Mesenchymal stem cell (in vitro differentiated cells and primary cell): ENCODE measurements at regions not wholly inside any gene's neighbourhood (a gene's known extent, or its start where the extent isn't known, plus 50 kb on each side); places are given as distances from the start of the nearest gene placed in this dataset.

Experiments used
- DNase-seq: peaks from one replicate; pipeline ENCODE4 v3.0.0-alpha.2; 2013
- H2AFZ ChIP-seq: one replicate; pipeline ENCODE4 v1.6.1; 2013; ENCODE audit warnings: low read depth, mild to moderate bottlenecking, control low read depth, inconsistent platforms, low read length, moderate library complexity
- H2AK5ac ChIP-seq: 2 replicates; pipeline ENCODE4 v1.6.1; 2013; ENCODE audit warnings: low read length, moderate library complexity, mild to moderate bottlenecking, inconsistent platforms; ENCODE audit not compliant: severe bottlenecking
- H2BK120ac ChIP-seq: one replicate; pipeline ENCODE4 v1.6.1; 2013; ENCODE audit warnings: low read depth, mild to moderate bottlenecking, inconsistent platforms, low read length, moderate library complexity
- H2BK12ac ChIP-seq, 2 experiments: one replicate each; pipeline ENCODE4 v1.6.1; 2013; ENCODE audit warnings: inconsistent platforms in 2 of 2, low read length in 2 of 2, mild to moderate bottlenecking in 2 of 2, moderate library complexity in 2 of 2, control low read depth in 1 of 2
- H2BK15ac ChIP-seq: one replicate; pipeline ENCODE4 v1.6.1; 2013; ENCODE audit warnings: mild to moderate bottlenecking, low read depth, inconsistent platforms; ENCODE audit not compliant: poor library complexity, severe bottlenecking
- H2BK5ac ChIP-seq: 2 replicates; pipeline ENCODE4 v1.6.1; 2013; ENCODE audit warnings: low read depth, mild to moderate bottlenecking, low read length, control low read depth, inconsistent platforms; ENCODE audit not compliant: poor library complexity, severe bottlenecking
- H3K14ac ChIP-seq, 2 experiments: one replicate each; pipeline ENCODE4 v1.6.1; 2013; ENCODE audit warnings: inconsistent platforms in 2 of 2, low read length in 2 of 2, control low read depth in 1 of 2, mild to moderate bottlenecking in 1 of 2, moderate library complexity in 1 of 2
- H3K18ac ChIP-seq, 2 experiments: one replicate each; pipeline ENCODE4 v1.6.1; 2013; ENCODE audit warnings: inconsistent platforms in 2 of 2, low read length in 2 of 2, control low read depth in 1 of 2, low read depth in 1 of 2, mild to moderate bottlenecking in 1 of 2
- H3K23ac ChIP-seq, 2 experiments: one replicate each; pipeline ENCODE4 v1.6.1; 2013; ENCODE audit warnings: inconsistent platforms in 2 of 2, low read length in 2 of 2, mild to moderate bottlenecking in 2 of 2, moderate library complexity in 2 of 2, control low read depth in 1 of 2
- H3K27ac ChIP-seq: 2 replicates; pipeline ENCODE4 v1.5.1; 2013; ENCODE audit warnings: mild to moderate bottlenecking, moderate library complexity, low read length, control low read depth, inconsistent platforms; ENCODE audit not compliant: poor library complexity, severe bottlenecking
- H3K27me3 ChIP-seq, 2 experiments: 2 replicates each; pipeline versions ENCODE4 v1.6.1 to v1.7.0; 2013; ENCODE audit warnings: low read length in 2 of 2, mild to moderate bottlenecking in 2 of 2, moderate library complexity in 2 of 2, control low read depth in 1 of 2, inconsistent platforms in 1 of 2; ENCODE audit not compliant: control insufficient read depth in 1 of 2, insufficient read depth in 1 of 2
- H3K36me3 ChIP-seq, 2 experiments: 2 replicates each; pipeline versions ENCODE4 v1.6.1 to v1.7.0; 2013; ENCODE audit warnings: low read length in 2 of 2, control low read depth in 1 of 2, inconsistent platforms in 1 of 2, low read depth in 1 of 2, mild to moderate bottlenecking in 1 of 2; ENCODE audit not compliant: insufficient read depth in 2 of 2, control insufficient read depth in 1 of 2
- H3K4ac ChIP-seq, 2 experiments: one replicate each; pipeline ENCODE4 v1.6.1; 2013; ENCODE audit warnings: inconsistent platforms in 2 of 2, low read length in 2 of 2, mild to moderate bottlenecking in 2 of 2, moderate library complexity in 2 of 2, control low read depth in 1 of 2, low read depth in 1 of 2
- H3K4me1 ChIP-seq: 2 replicates; pipeline ENCODE4 v1.6.1; 2013; ENCODE audit warnings: low read depth, low read length, control low read depth; ENCODE audit not compliant: control insufficient read depth, insufficient read depth
- H3K4me2 ChIP-seq: 2 replicates; pipeline ENCODE4 v1.6.1; 2013; ENCODE audit warnings: low read length, mild to moderate bottlenecking, inconsistent platforms; ENCODE audit not compliant: poor library complexity, severe bottlenecking
- H3K4me3 ChIP-seq, 2 experiments: 2 replicates each; pipeline versions ENCODE4 v1.5.1 to v1.7.0; 2013; ENCODE audit warnings: low read length in 2 of 2, mild to moderate bottlenecking in 2 of 2, control low read depth in 1 of 2, low read depth in 1 of 2; ENCODE audit not compliant: insufficient read depth in 1 of 2
- H3K79me1 ChIP-seq: replicated peaks from 2 replicates; pipeline ENCODE4 v1.6.1; 2013; ENCODE audit warnings: mild to moderate bottlenecking, control low read depth, low read length, inconsistent platforms; ENCODE audit not compliant: poor library complexity, severe bottlenecking
- H3K9ac ChIP-seq: 2 replicates; pipeline ENCODE4 v1.7.0; 2013; ENCODE audit warnings: mild to moderate bottlenecking, low read length, moderate library complexity
- H3K9me3 ChIP-seq: 2 replicates; pipeline ENCODE4 v1.7.0; 2013; ENCODE audit warnings: mild to moderate bottlenecking, low read length; ENCODE audit not compliant: control insufficient read depth
- H4K8ac ChIP-seq: one replicate; pipeline ENCODE4 v1.6.1; 2013; ENCODE audit warnings: inconsistent platforms, mild to moderate bottlenecking, low read length, moderate library complexity
- H4K91ac ChIP-seq: one replicate; pipeline ENCODE4 v1.6.1; 2013; ENCODE audit warnings: mild to moderate bottlenecking, low read length, inconsistent platforms
- WGBS: methylation state at CpG from one replicate; pipeline ENCODE4 v1.1.7; 2013; ENCODE audit warnings: mixed read lengths; 5-methylcytosine and 5-hydroxymethylcytosine counted together

- H3K27me3 ChIP-seq = peaks cover 14 to 27% of the 10 kb centered on the region in 2 experiments
- 67% methylated on average over 3 of the region's 3 CpGs for WGBS
- no peak overlapping the region for H3K4ac ChIP-seq
- no peaks in the 10 kb centered on the region for H3K36me3 ChIP-seq
- H3K79me1 ChIP-seq = no peaks in the 10 kb centered on the region
- H2BK15ac ChIP-seq = no peak overlapping the region
- H3K4me1 ChIP-seq = no peaks in the 10 kb centered on the region
- no peak overlapping the region for H3K4me3 ChIP-seq
- no peak overlapping the region for H3K4me2 ChIP-seq
- no peak overlapping the region for H2AFZ ChIP-seq
- H2BK5ac ChIP-seq = no peak overlapping the region
- H2BK12ac ChIP-seq = no peak overlapping the region
- no peak for DNase-seq
- peaks cover 7% of the 10 kb centered on the region for H3K9me3 ChIP-seq
- no peak overlapping the region for H2AK5ac ChIP-seq
- no peak overlapping the region for H4K91ac ChIP-seq
- H3K14ac ChIP-seq = no peak overlapping the region
- H4K8ac ChIP-seq = no peak overlapping the region
- H3K27ac ChIP-seq = no peak overlapping the region
- no peak overlapping the region for H3K23ac ChIP-seq
- H3K9ac ChIP-seq = no peak overlapping the region
- H3K18ac ChIP-seq = no peak overlapping the region
- H2BK120ac ChIP-seq = no peak overlapping the region
Measured at GRCh38 chr1:29433830-29434229, 197.5 kb downstream of the PTPRU start.

- H2BK120ac ChIP-seq = no peak overlapping the region
- H2BK15ac ChIP-seq = no peak overlapping the region
- no peaks in the 10 kb centered on the region for H3K4me1 ChIP-seq
- no peak overlapping the region for H3K4me2 ChIP-seq
- no peak overlapping the region for H2BK5ac ChIP-seq
- H2AK5ac ChIP-seq = no peak overlapping the region
- H3K27me3 ChIP-seq = peaks cover 4 to 22% of the 10 kb centered on the region in 2 experiments
- H3K14ac ChIP-seq = no peak overlapping the region
- H3K9me3 ChIP-seq = peaks cover 7% of the 10 kb centered on the region
- no peak overlapping the region for H3K9ac ChIP-seq
- H3K23ac ChIP-seq = no peak overlapping the region
- 57% methylated on average over 3 of the region's 3 CpGs for WGBS
- H3K27ac ChIP-seq = no peak overlapping the region
- H3K4ac ChIP-seq = no peak overlapping the region
- no peak for DNase-seq
- H3K79me1 ChIP-seq = no peaks in the 10 kb centered on the region
- H4K8ac ChIP-seq = no peak overlapping the region
- no peak overlapping the region for H3K4me3 ChIP-seq
- H2BK12ac ChIP-seq = no peak overlapping the region
- H4K91ac ChIP-seq = no peak overlapping the region
- no peak overlapping the region for H3K18ac ChIP-seq
- H3K36me3 ChIP-seq = no peaks in the 10 kb centered on the region
- no peak overlapping the region for H2AFZ ChIP-seq
Measured at GRCh38 chr1:29431138-29431537, 194.8 kb downstream of the PTPRU start.

- no peak overlapping the region for H2BK12ac ChIP-seq
- H3K4me2 ChIP-seq = no peak overlapping the region
- H2BK5ac ChIP-seq = no peak overlapping the region
- H3K9ac ChIP-seq = no peak overlapping the region
- no peaks in the 10 kb centered on the region for H3K4me1 ChIP-seq
- no peaks in the 10 kb centered on the region for H3K36me3 ChIP-seq
- no peaks in the 10 kb centered on the region for H3K79me1 ChIP-seq
- 65% methylated on average over 2 of the region's 2 CpGs for WGBS
- no peak overlapping the region for H3K4ac ChIP-seq
- H2AFZ ChIP-seq = no peak overlapping the region
- no peak overlapping the region for H4K91ac ChIP-seq
- H3K18ac ChIP-seq = no peak overlapping the region
- H3K27ac ChIP-seq = no peak overlapping the region
- H4K8ac ChIP-seq = no peak overlapping the region
- H3K14ac ChIP-seq = no peak overlapping the region
- peaks cover 4 to 22% of the 10 kb centered on the region in 2 experiments for H3K27me3 ChIP-seq
- no peak overlapping the region for H3K4me3 ChIP-seq
- H2AK5ac ChIP-seq = no peak overlapping the region
- DNase-seq = no peak
- H3K23ac ChIP-seq = no peak overlapping the region
- H2BK120ac ChIP-seq = no peak overlapping the region
- no peak overlapping the region for H2BK15ac ChIP-seq
- H3K9me3 ChIP-seq = peaks cover 7% of the 10 kb centered on the region
Measured at GRCh38 chr1:29429656-29430055, 193.3 kb downstream of the PTPRU start.

- Histone ChIP-seq H3K18ac (no peak overlapping the region), H2BK120ac (no peak overlapping the region), H3K23ac (no peak overlapping the region), H2BK12ac (no peak overlapping the region), H3K9me3 (peaks cover 7% of the 10 kb centered on the region), H2BK5ac (no peak overlapping the region), H3K27ac (no peak overlapping the region), H2AFZ (no peak overlapping the region), H3K14ac (no peak overlapping the region), H3K4me3 (no peak overlapping the region), H3K4ac (no peak overlapping the region), H4K91ac (no peak overlapping the region), H3K79me1 (no peaks in the 10 kb centered on the region), H3K4me1 (no peaks in the 10 kb centered on the region), H2AK5ac (no peak overlapping the region), H3K4me2 (no peak overlapping the region), H4K8ac (no peak overlapping the region), H3K9ac (no peak overlapping the region), H3K27me3 (peaks cover 4 to 28% of the 10 kb centered on the region in 2 experiments), H2BK15ac (no peak overlapping the region), H3K36me3 (no peaks in the 10 kb centered on the region)
- no peak for DNase-seq
- 46% methylated on average over 3 of the region's 4 CpGs for WGBS
Measured at GRCh38 chr1:29428997-29429396, 192.7 kb downstream of the PTPRU start.
